ENCODE measurements at regions not wholly inside any gene's neighbourhood (a gene's known extent, or its start where the extent isn't known, plus 50 kb on each side); places are given as distances from the start of the nearest gene placed in this dataset.

- Histone ChIP-seq H3K4me1 (no peaks in the 10 kb centered on the region), H3K27me3 (peaks cover 0 to 72% (median 11%) of the 10 kb centered on the region in 3 donors), H3K4me3 (no peak overlapping the region), H3K36me3 (no peaks in the 10 kb centered on the region), H3K9me3 (peaks cover 0 to under 1% (median 0%) of the 10 kb centered on the region in 4 donors), H3K27ac (no peak overlapping the region)
- TF ChIP-seq EP300 (IDR thresholded peaks at IDR 0.05) (no peak), POLR2AphosphoS5 (IDR thresholded peaks at IDR 0.05) (no peak), POLR2A (IDR thresholded peaks at IDR 0.05) (no peak), CTCF (IDR thresholded peaks at IDR 0.05) (no peak)
- intact Hi-C loops (cut with DNase I; ENCODE audit: low total_unique reads): no loop called here
- no peak for DNase-seq
- 65 to 78% (median 73%) methylated on average over 24 of the region's 24 CpGs for WGBS, 5 donors
These were observed 110.3 kb downstream of the BRD1 start for GRCh38 chr22:49717322-49717919.

GRCh38 chr22:49716441-49716840, 111.2 kb downstream of the BRD1 start:
- Histone ChIP-seq H3K4me1 (no peaks in the 10 kb centered on the region), H3K27ac (no peak overlapping the region), H3K27me3 (peaks cover 0 to 77% (median 16%) of the 10 kb centered on the region in 3 donors), H3K9me3 (peaks cover 0 to 6% (median 0%) of the 10 kb centered on the region in 4 donors), H3K36me3 (no peaks in the 10 kb centered on the region), H3K4me3 (no peak overlapping the region)
- no peak for DNase-seq
- no peak for TF ChIP-seq POLR2AphosphoS5 (IDR thresholded peaks at IDR 0.05)
- no peak for TF ChIP-seq POLR2A (IDR thresholded peaks at IDR 0.05)
- no peak for TF ChIP-seq EP300 (IDR thresholded peaks at IDR 0.05)
- no peak for TF ChIP-seq CTCF (IDR thresholded peaks at IDR 0.05)
- intact Hi-C loops (cut with DNase I; ENCODE audit: low total_unique reads): no loop called here
- WGBS, 5 donors: 50 to 62% (median 53%) methylated on average over 6 to 12 of the region's 12 CpGs

GRCh38 chr22:49715450-49715849, 112.2 kb downstream of the BRD1 start:
- WGBS, 5 donors: 68 to 91% (median 81%) methylated on average over 3 of the region's 3 CpGs
- peaks cover 0 to 79% (median 22%) of the 10 kb centered on the region in 3 donors for H3K27me3 ChIP-seq

GRCh38 chr22:49713003-49713402, 114.7 kb downstream of the BRD1 start:
- no peak overlapping the region for H3K27ac ChIP-seq
- H3K27me3 ChIP-seq: peaks cover 0 to 83% (median 26%) of the 10 kb centered on the region in 3 donors
- DNase-seq: no peak
- H3K4me3 ChIP-seq: no peak overlapping the region
- H3K36me3 ChIP-seq: no peaks in the 10 kb centered on the region
- TF ChIP-seq EP300 (IDR thresholded peaks at IDR 0.05): no peak
- TF ChIP-seq POLR2A (IDR thresholded peaks at IDR 0.05): no peak
- TF ChIP-seq CTCF (IDR thresholded peaks at IDR 0.05): no peak
- no peak for TF ChIP-seq POLR2AphosphoS5 (IDR thresholded peaks at IDR 0.05)
- H3K4me1 ChIP-seq: no peaks in the 10 kb centered on the region
- 45 to 58% (median 56%) methylated on average over 15 of the region's 15 CpGs for WGBS, 5 donors
- intact Hi-C loops (cut with DNase I; ENCODE audit: low total_unique reads): no loop called here
- peaks cover 0 to 32% (median 26%) of the 10 kb centered on the region in 4 donors for H3K9me3 ChIP-seq

More at GRCh38 chr22:49715450-49715849, 112.2 kb downstream of the BRD1 start:
- no peak for DNase-seq
- Histone ChIP-seq H3K4me1 (no peaks in the 10 kb centered on the region), H3K9me3 (peaks cover 0 to 12% (median 6%) of the 10 kb centered on the region in 4 donors), H3K27ac (no peak overlapping the region), H3K4me3 (no peak overlapping the region), H3K36me3 (no peaks in the 10 kb centered on the region)
- intact Hi-C loops (cut with DNase I; ENCODE audit: low total_unique reads): no loop called here
- TF ChIP-seq POLR2A (IDR thresholded peaks at IDR 0.05) (no peak), EP300 (IDR thresholded peaks at IDR 0.05) (no peak), POLR2AphosphoS5 (IDR thresholded peaks at IDR 0.05) (no peak), CTCF (IDR thresholded peaks at IDR 0.05) (no peak)
